Kidney tubule cell (primary cell): ENCODE measurements at regions not wholly inside any gene's neighbourhood (a gene's known extent, or its start where the extent isn't known, plus 50 kb on each side); places are given as distances from the start of the nearest gene placed in this dataset.
A peak's percentile ranks its signal among the peaks of the same experiment; 100 is the strongest.

Experiments
- DNase-seq: peaks from one replicate; pipeline ENCODE4 v3.0.0-alpha.2; 2018; ENCODE audit warnings: low spot score

DNA sequence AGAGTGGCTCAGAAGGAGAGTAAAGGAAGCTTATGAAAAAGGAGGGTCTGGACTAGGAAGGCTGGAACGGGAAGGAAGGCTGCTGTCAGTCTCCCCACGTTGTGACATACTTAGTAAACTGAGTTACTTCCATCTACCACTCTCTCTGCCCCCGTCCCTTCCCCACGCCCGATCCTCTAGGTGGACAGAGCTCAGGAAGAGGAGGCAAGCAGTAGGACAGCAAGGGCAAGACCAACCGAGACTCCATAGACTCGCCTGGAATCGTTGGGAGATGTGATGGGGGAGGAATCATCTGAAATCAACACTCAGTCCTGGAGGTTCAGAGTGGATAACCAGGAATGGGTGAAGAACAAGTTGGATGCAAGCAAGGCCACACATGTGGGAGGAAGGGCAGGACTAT, 240.7 kb downstream of the BUD13 start:
- DNase-seq: no peak

GRCh38 chr11:116530705-116531104, 242.1 kb downstream of the BUD13 start:
- DNase-seq: no peak

DNA sequence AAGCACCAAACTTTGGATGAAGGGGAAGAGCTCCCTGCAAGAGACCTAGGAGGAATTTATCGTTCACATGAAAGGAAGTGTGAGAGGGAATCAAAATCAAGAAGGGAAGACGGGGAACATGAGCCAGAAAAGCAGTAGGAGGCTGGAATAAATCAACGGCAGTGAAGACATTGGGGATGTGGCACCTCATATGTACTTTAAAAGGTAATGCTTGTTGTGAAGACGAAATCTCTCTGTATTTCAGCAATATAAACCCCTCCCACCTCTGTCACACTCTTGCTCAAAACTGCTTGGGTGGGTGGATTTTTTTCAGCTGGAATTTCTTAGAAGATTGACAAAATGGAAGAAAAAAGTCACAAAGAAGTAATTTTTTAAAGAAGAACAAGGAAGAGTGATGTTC, 243.5 kb downstream of the BUD13 start:
- no peak for DNase-seq

DNA sequence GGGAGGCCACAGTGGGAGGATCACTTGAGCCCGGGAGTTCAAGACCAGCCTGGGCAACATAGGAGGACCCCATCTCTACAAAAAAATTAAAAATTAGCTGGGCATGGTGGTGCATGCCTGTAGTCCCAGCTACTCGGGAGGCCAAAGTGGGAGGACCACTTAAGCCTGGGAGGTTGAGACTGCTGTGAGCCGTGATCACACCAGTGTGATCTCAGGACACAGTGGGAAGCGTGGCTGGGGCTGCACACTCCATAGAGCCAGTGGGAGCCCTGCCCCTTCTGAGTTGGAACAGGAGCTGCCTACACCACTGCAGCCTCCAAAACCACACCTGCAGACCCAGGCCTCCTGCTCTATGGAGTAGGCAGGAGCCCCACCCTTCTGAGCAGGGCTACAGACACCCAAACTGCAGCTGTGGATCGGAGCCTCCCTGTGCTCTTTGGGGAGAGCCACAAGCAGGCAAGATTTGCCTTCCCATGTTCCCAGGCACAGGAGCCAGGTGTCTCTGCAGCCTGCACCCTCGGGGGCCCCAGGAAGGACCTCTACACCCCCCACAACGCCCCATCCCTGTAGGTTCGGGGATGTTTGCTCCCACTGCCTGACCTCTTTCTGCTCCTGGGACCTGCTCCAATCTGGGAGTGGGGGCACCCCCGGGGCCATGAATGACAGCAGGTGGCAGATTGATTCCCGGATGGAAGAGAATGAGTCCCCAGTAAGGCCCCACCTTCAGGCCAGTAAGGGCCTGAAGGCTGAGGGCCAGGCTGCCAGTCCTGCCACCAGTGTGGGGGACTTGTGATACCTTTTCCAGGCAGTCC, 245.4 kb downstream of the BUD13 start:
- DNase-seq: no peak

GRCh38 chr11:116525961-116526495, 246.8 kb downstream of the BUD13 start:
- no peak for DNase-seq

DNA sequence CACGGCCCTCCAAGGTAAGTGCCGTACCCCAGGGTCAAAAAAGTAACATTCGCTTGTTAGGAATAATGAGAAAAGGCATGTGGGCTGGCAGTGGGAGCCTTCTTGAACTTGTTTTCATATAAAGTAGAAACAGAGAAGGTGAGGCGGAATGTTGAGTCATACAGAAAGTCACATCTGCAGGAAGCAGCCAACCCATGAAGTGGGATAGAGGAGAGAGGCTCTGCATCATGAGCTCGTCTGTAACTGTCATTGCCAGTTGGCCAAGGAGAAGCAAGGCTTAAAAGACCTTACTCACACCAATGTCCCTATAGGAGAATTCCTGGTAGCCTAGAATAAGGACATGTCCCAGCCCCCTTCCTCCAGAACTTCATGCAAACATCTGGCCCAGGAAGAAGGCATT, 253.3 kb downstream of the BUD13 start:
- DNase-seq: no peak

GRCh38 chr11:116518141-116518540, 254.6 kb downstream of the BUD13 start:
- no peak for DNase-seq

- no peak for DNase-seq
Measured at GRCh38 chr11:116517584-116517983, 255.2 kb downstream of the BUD13 start.

GRCh38 chr11:116517077-116517476, 255.7 kb downstream of the BUD13 start:
- DNase-seq: no peak

DNA sequence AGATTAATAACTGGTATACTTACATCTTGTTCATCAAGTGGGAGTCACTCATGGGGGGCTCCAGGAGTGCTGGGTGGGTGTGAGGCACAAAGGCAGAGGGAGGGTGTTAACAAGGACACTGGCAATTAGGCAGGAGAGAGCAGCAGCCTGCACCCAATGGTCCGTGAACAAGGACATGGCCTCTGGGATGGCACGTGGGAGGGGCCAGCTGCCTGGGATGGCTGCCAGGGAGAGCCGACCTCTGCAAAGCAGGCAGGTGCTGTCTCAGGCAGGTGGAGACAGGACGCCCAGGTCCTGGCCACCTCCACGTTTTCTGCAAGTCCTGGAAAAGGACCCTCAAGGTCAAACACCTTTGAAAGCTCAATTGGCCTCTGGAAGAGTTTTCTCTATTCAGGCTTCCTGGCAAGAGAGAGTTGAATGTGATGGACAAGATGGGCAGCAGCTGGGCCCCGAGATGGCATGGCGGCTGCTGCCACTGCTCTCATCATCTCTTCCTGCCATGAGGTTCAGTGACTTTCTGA, 257.1 kb downstream of the BUD13 start:
- peak; percentile 2 for DNase-seq

- DNase-seq: peak; percentile 20
Measured at GRCh38 chr11:116513894-116514293, 258.9 kb downstream of the BUD13 start.

GRCh38 chr11:116513278-116513823, 259.4 kb downstream of the BUD13 start:
- DNase-seq: no peak

DNA sequence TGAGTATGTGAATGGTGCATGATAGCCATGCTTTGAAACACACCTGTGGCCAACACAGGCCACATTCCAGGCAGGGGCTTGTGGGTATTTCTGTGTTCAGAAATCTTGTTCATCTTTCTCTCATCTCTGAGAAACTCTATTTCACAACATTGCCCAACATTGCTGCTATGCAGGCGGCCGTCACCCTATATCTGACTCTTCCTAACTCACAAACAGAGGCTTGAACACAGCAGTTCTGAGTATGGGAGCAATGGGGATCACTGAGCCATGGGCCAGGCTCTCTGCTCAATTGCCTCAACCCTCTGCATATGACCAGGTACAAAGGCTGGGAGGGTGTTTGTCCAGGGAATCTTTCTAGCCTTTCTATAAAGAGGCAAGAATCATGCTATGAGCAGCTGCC, 259.9 kb downstream of the BUD13 start:
- no peak for DNase-seq

DNA sequence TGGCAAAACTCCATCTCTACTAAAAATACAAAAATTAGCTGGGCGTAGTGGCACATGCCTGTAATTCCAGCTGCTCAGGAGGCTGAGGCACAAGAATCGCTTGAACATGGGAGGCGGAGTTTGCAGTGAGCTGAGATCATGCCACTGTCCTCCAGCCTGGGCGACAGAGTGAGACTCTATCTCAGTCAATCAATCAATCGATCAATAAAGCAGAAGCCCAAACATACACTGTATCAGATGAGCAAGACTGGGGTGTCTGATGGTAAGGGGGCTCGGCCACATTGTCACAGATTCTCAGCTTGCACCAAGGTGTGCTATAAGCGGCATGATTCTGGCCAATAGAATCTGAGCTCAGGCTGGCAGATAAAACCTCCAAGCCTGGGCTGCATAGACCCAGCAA, 261.1 kb downstream of the BUD13 start:
- no peak for DNase-seq

DNA sequence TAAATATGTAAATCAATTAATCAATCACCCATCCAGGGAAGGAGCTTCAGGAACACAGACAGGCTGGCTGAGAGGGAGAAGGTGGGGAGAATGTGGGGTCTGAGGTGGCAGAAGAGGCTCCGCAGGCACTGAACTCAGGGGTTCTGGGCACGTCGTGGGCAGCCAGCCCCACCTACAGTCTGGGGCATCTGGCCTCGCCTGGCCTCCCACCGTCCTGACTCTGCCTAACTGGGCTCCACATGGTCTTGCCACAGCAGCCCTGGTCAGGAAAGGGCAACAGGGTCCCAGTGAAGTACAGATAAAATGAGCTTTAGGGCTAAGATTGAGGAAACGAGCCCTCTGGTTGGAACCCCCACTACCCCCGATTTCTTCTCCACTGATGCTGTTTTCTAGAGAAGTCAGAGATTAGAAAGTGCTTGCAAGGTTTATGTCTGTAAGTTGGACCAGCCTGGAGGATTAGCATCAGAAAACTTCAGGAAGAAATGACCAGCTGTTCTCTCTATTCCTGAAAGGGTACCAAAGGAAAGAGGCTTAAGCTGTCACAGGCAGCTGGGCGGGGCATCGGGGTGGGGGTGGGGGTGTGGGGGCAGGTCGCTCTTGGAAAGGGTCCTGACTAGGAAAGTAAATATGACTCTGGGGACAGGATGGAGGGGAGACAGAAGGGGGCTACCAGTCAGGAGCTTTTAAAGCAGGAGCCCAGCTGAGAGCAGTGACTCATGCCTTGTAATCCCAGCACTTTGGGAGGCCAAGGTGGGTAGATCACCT, 261.7 kb downstream of the BUD13 start:
- DNase-seq: no peak

GRCh38 chr11:116510166-116510565, 262.6 kb downstream of the BUD13 start:
- no peak for DNase-seq

GRCh38 chr11:116509551-116509950, 263.2 kb downstream of the BUD13 start:
- no peak for DNase-seq

DNA sequence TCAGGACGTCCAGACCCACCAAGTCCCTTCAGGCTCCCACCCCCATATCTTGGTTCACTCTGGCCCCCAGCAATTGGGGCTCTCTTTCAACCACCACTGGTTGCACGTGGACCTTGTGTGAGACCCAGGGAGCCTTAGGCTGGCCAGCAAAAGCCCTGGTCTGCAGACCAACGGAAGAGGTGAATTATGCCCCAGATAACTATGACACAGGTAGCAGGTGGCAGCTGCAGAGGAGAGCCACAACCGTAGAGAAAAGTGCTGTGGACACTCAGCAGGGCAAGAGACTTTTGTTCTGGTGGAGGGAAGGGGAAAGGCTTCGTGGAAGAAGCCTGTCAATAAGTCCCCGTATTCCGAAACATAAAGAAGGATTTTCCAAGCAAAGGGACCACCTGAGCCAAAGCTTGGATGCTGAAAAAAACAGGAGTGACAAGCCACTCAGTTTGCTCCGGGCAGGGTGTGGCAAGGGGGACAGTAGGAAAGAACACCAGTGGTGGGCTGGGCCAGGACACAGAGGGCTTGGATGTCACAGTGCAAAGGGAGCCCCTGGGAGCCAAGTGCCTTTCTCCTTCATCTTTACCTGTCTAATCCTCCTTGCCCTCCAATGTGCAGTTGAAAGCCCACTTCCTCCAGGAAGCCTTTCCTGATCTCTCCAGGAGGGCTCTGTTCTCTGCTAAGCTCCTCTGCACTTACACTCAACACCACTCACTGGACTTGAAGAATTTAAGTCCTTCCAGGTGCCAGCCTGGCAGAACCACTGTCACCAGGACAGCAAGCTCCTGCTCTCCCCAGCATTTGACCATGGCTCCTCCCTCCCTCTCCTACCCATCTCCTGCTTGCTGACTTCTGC, 264.7 kb downstream of the BUD13 start:
- DNase-seq: no peak

- DNase-seq: no peak
Measured at GRCh38 chr11:116507016-116507415, 265.8 kb downstream of the BUD13 start.

- no peak for DNase-seq
Measured at GRCh38 chr11:116506263-116506825, 266.4 kb downstream of the BUD13 start.
